D721Med (cell line): ENCODE measurements at regions not wholly inside any gene's neighbourhood (a gene's known extent, or its start where the extent isn't known, plus 50 kb on each side); places are given as distances from the start of the nearest gene placed in this dataset.
"Not testable (repeated sequence)": the region's sequence is repeated elsewhere in the genome, so short reads cannot be mapped to it uniquely, and the experiment has no call there.

Experiments used
- DNase-seq: peaks from one replicate; pipeline ENCODE4 v3.0.0; 2011; ENCODE audit warnings: low spot score; ENCODE audit not compliant: insufficient read length
- FAIRE-seq: peaks from 2 replicates; lab custom pipeline; 2011; peaks lifted over from hg19 to GRCh38; lab: Jason Lieb, UNC
- CTCF ChIP-seq: IDR thresholded peaks from 2 replicates; pipeline ENCODE4 v1.5.1; 2012; ENCODE audit warnings: mild to moderate bottlenecking, control low read depth; ENCODE audit not compliant: insufficient read depth; ENCODE audit errors: missing control alignments

GRCh38 chrX:127177966-127178365 is 358.4 kb downstream of the PRR32 start:
- no peak for FAIRE-seq
- no peak for DNase-seq
- no peak for TF ChIP-seq CTCF

GRCh38 chrX:127187095-127187494 is 367.6 kb downstream of the PRR32 start:
- no peak for DNase-seq
- no peak for FAIRE-seq
- no peak for TF ChIP-seq CTCF

GRCh38 chrX:127190381-127190780 is 370.9 kb downstream of the PRR32 start:
- FAIRE-seq (no peak), DNase-seq (no peak)
- no peak for TF ChIP-seq CTCF

GRCh38 chrX:127207326-127207725 is 387.8 kb downstream of the PRR32 start:
- TF ChIP-seq CTCF: no peak
- FAIRE-seq (no peak), DNase-seq (no peak)

- not testable (repeated sequence) for DNase-seq, FAIRE-seq
Measured at GRCh38 chrX:127221821-127222220, 402.3 kb downstream of the PRR32 start.

- FAIRE-seq (no peak), DNase-seq (no peak)
- TF ChIP-seq CTCF: no peak
Measured at GRCh38 chrX:127243654-127244053, 424.1 kb downstream of the PRR32 start.

- no peak for FAIRE-seq
- DNase-seq: no peak
- TF ChIP-seq CTCF: no peak
Measured at GRCh38 chrX:127259742-127260141, 440.2 kb downstream of the PRR32 start.

GRCh38 chrX:127276326-127276725 is 456.8 kb downstream of the PRR32 start:
- FAIRE-seq: no peak
- TF ChIP-seq CTCF: no peak
- no peak for DNase-seq
